PC-3 (cell line): ENCODE measurements at regions not wholly inside any gene's neighbourhood (a gene's known extent, or its start where the extent isn't known, plus 50 kb on each side); places are given as distances from the start of the nearest gene placed in this dataset.

Source experiments
- ATAC-seq: fragments of 200-7000 bp; cut with Tn5 transposase; 2 replicates; pipeline ENCODE4 v1.9.1; 2020; ENCODE audit warnings: mild to moderate bottlenecking, moderate library complexity
- BruUV-seq: library from RNA; stranded (reverse); fragments of 400-500 nt; replicated peaks from 2 replicates; lab custom pipeline; 2021; lab: Mats Ljungman, UMichigan
- CTCF ChIA-PET: fragments of 300-600 bp; sonication (Branson Sonifier 250); formaldehyde crosslinking; loops from one replicate; lab custom pipeline; 2022; ENCODE audit warnings: antibody characterized with exemption; lab: Charles Lee
- POLR2A ChIA-PET: fragments of 300-600 bp; sonication (Branson Sonifier 250); formaldehyde crosslinking; loops from one replicate; lab custom pipeline; 2022; ENCODE audit warnings: antibody characterized with exemption; ENCODE audit not compliant: unreplicated experiment; lab: Charles Lee
- DNase-seq: peaks from one replicate; pipeline ENCODE4 v3.0.0-alpha.2; 2015
- H2AFZ ChIP-seq: fragments of 300-600 bp; sonication (generic); 2 replicates; pipeline ENCODE4 v1.6.0; 2016; ENCODE audit warnings: antibody characterized with exemption, low read length
- H3F3A ChIP-seq: fragments of 300-600 bp; sonication (generic); one replicate; pipeline ENCODE4 v1.6.0; 2017; ENCODE audit warnings: antibody characterized with exemption, low read length, control low read depth, mild to moderate bottlenecking; ENCODE audit not compliant: unreplicated experiment
- H3K27ac ChIP-seq: fragments of 300-600 bp; sonication (generic); 2 replicates; pipeline ENCODE4 v1.5.1; 2016; ENCODE audit warnings: mild to moderate bottlenecking, low read length
- H3K27me3 ChIP-seq: fragments of 300-600 bp; sonication (generic); 2 replicates; pipeline ENCODE4 v1.6.1; 2016; ENCODE audit warnings: low read length, mixed read lengths
- H3K36me3 ChIP-seq: fragments of 300-600 bp; sonication (generic); 2 replicates; pipeline ENCODE4 v1.6.1; 2016; ENCODE audit warnings: low read depth, mixed run types, low read length, mixed read lengths
- H3K4me1 ChIP-seq: fragments of 300-600 bp; sonication (generic); 2 replicates; pipeline ENCODE4 v1.5.1; 2016; ENCODE audit warnings: low read length; ENCODE audit not compliant: insufficient read depth
- H3K4me2 ChIP-seq: fragments of 300-600 bp; sonication (generic); 2 replicates; pipeline ENCODE4 v1.6.0; 2016; ENCODE audit warnings: low read length
- H3K4me3 ChIP-seq: fragments of 300-600 bp; sonication (generic); 2 replicates; pipeline ENCODE4 v1.5.1; 2016; ENCODE audit warnings: mild to moderate bottlenecking, low read length, mixed read lengths
- H3K79me2 ChIP-seq: fragments of 300-600 bp; sonication (generic); 2 replicates; pipeline ENCODE4 v1.6.1; 2017; ENCODE audit warnings: low read length, mixed read lengths
- H3K9ac ChIP-seq: fragments of 300-600 bp; sonication (generic); 2 replicates; pipeline ENCODE4 v1.6.0; 2016; ENCODE audit warnings: mild to moderate bottlenecking, low read length
- H3K9me2 ChIP-seq: fragments of 300-600 bp; sonication (generic); replicated peaks from 2 replicates; pipeline ENCODE4 v1.6.1; 2016; ENCODE audit warnings: mixed run types, low read length, mixed read lengths
- H3K9me3 ChIP-seq: fragments of 300-600 bp; sonication (generic); 2 replicates; pipeline ENCODE4 v1.6.1; 2016; ENCODE audit warnings: low read length, mixed read lengths
- H4K20me1 ChIP-seq: fragments of 300-600 bp; sonication (generic); 2 replicates; pipeline ENCODE4 v1.6.1; 2016; ENCODE audit warnings: low read length, mixed read lengths
- EZH2 ChIP-seq: fragments of 300-600 bp; sonication (generic); IDR thresholded peaks from one replicate; pipeline ENCODE4 v1.6.1; 2017; ENCODE audit warnings: antibody characterized with exemption, mild to moderate bottlenecking, low read length; ENCODE audit not compliant: unreplicated experiment
- EZH2phosphoT487 ChIP-seq: fragments of 300-600 bp; sonication (generic); IDR thresholded peaks from 2 replicates; pipeline ENCODE4 v1.6.1; 2018; ENCODE audit warnings: mild to moderate bottlenecking, antibody characterized with exemption, low read length, borderline replicate concordance
- intact Hi-C: fragments of 100-400 bp; cut with micrococcal nuclease; formaldehyde crosslinking; loops from 2 replicates; pipeline ENCODE4 v1.9.0; 2023
- TF ChIP-seq, protein P1 (sequence below): fragments of 300-600 bp; sonication (generic); conservative IDR thresholded peaks from 2 replicates; pipeline ENCODE4 v1.5.1; 2017; ENCODE audit warnings: antibody characterized with exemption, low read depth, mild to moderate bottlenecking, low read length

DNA sequence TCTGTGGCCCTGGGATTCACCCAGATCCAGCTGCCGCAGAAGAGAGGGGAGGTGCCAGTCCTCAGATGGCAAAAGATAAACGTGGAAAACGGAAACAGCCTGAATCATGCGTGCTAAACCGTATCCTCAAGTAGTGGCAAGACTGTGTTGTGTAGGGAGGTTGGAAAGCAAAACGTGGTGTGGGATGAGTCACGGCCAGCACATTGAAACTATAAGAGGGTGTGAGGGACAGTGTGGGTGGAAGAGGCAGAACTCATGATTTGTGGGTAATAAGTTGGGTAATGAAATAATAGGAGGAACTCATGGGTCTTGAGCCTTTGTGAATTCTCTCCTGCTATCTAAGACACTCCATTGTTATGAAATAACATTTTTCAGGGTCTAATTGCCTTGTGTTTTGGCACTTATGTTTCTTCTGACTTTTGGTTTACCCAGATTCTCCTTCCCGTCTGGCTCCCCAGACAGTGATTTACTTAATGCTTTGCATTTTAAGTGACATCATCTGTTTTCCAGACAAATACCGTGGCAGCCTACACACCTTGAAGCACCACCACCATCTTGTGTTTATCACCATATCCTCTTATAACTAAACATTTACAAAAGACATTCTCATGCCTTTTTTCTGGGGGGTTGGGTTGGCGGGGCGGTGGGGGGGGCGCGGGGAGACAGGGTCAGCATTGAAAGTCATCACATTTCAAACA, 62.3 kb upstream of the PTCSC3 start:
- peak; percentile 73 for DNase-seq
- peak overlapping the region; percentile 32 for H3K4me2 ChIP-seq
- H3K79me2 ChIP-seq: no peaks in the 10 kb centered on the region
- H3K9ac ChIP-seq: no peak overlapping the region
- ChIA-PET CTCF (no interaction called here), POLR2A (no interaction called here)
- no peak overlapping the region for H3K4me3 ChIP-seq
- peaks cover 16% of the 10 kb centered on the region; the same call in 1 of the 2 replicates for H3K27me3 ChIP-seq
- H4K20me1 ChIP-seq: no peaks in the 10 kb centered on the region
- no peaks in the 10 kb centered on the region for H3K9me3 ChIP-seq
- intact Hi-C loops: loop anchor here (1.0 kb wide), 1 partner anchor 24 kb away; no protein-coding TSS in a partner anchor
- peaks cover 18% of the 10 kb centered on the region for H3K4me1 ChIP-seq
- no peaks in the 10 kb centered on the region for H3F3A ChIP-seq
- peak; percentile 95 for ATAC-seq
- peak overlapping the region; percentile 34; the same call in 1 of the 2 replicates for H2AFZ ChIP-seq
- H3K36me3 ChIP-seq: no peaks in the 10 kb centered on the region
- H3K9me2 ChIP-seq: no peaks in the 10 kb centered on the region
- TF ChIP-seq, protein P1, sequence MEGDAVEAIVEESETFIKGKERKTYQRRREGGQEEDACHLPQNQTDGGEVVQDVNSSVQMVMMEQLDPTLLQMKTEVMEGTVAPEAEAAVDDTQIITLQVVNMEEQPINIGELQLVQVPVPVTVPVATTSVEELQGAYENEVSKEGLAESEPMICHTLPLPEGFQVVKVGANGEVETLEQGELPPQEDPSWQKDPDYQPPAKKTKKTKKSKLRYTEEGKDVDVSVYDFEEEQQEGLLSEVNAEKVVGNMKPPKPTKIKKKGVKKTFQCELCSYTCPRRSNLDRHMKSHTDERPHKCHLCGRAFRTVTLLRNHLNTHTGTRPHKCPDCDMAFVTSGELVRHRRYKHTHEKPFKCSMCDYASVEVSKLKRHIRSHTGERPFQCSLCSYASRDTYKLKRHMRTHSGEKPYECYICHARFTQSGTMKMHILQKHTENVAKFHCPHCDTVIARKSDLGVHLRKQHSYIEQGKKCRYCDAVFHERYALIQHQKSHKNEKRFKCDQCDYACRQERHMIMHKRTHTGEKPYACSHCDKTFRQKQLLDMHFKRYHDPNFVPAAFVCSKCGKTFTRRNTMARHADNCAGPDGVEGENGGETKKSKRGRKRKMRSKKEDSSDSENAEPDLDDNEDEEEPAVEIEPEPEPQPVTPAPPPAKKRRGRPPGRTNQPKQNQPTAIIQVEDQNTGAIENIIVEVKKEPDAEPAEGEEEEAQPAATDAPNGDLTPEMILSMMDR: no peak
- BruUV-seq: no TSS peak
- H3K27ac ChIP-seq: no peak overlapping the region

DNA sequence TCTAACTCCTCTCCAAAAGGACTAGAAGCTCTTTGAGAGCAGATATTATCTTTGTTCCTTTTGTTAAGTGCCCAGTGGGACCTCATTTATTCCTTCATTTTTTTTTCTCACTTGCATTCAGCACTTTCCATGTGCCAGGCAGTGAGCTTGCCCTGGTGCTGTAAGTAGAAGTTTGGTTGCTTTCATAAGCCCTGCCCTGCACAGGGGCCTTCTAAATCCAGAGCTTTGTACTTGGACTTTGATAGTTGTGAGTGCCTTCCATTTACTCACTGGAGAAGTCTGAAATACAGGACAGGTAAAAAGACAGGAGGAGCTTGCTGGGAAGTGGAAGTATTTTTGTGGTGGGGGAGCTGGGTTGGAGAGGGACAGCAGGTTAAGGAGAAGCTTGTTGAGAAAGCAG, 56.7 kb upstream of the PTCSC3 start:
- Histone ChIP-seq H3K4me3 (no peak overlapping the region), H4K20me1 (no peaks in the 10 kb centered on the region), H3F3A (no peaks in the 10 kb centered on the region), H3K9me2 (no peaks in the 10 kb centered on the region), H3K36me3 (no peaks in the 10 kb centered on the region), H2AFZ (no peak overlapping the region), H3K4me2 (no peak overlapping the region), H3K79me2 (no peaks in the 10 kb centered on the region), H3K27ac (no peak overlapping the region), H3K9me3 (no peaks in the 10 kb centered on the region), H3K27me3 (no peaks in the 10 kb centered on the region), H3K9ac (no peak overlapping the region), H3K4me1 (peaks cover 15% of the 10 kb centered on the region)
- BruUV-seq: no TSS peak
- intact Hi-C loops: no loop called here
- TF ChIP-seq EZH2: no peak
- TF ChIP-seq EZH2phosphoT487: no peak
- TF ChIP-seq, protein P1: no peak
- DNase-seq (no peak), ATAC-seq (no peak)
- POLR2A ChIA-PET: no interaction called here
- CTCF ChIA-PET: no interaction called here

DNA sequence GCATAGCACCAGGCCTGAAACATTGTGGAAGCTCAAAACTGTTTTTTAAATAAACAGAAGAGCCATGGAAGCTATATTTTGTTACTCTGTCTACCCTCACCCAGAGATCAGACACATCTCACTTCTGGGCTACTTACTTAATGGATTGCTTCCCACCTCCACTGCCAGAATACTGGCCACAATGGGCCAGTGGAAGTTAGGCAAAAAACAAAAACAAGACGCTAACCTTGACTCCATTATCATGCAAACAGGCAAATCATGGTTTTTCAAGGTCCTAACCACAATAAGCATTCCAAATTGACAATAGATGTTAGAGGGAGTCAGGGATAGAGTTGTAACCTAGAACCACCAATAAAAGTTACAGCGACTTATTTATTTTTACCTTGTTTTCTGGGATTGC, 52.7 kb upstream of the PTCSC3 start:
- intact Hi-C loops: no loop called here
- ATAC-seq: no peak
- DNase-seq: no peak
- H3F3A ChIP-seq: no peaks in the 10 kb centered on the region
- H3K4me1 ChIP-seq: peaks cover 23% of the 10 kb centered on the region
- H3K9me2 ChIP-seq: no peaks in the 10 kb centered on the region
- H3K4me2 ChIP-seq: no peak overlapping the region
- ChIA-PET POLR2A (no interaction called here), CTCF (no interaction called here)
- no peak overlapping the region for H2AFZ ChIP-seq
- no peak overlapping the region for H3K9ac ChIP-seq
- no peak overlapping the region for H3K4me3 ChIP-seq
- no peaks in the 10 kb centered on the region for H3K27me3 ChIP-seq
- TF ChIP-seq EZH2 (no peak), EZH2phosphoT487 (no peak)
- TF ChIP-seq, protein P1: no peak
- H4K20me1 ChIP-seq: no peaks in the 10 kb centered on the region
- H3K27ac ChIP-seq: no peak overlapping the region
- H3K9me3 ChIP-seq: no peaks in the 10 kb centered on the region
- BruUV-seq: no TSS peak
- H3K36me3 ChIP-seq: no peaks in the 10 kb centered on the region
- H3K79me2 ChIP-seq: no peaks in the 10 kb centered on the region
